ENCODE measurements at regions not wholly inside any gene's neighbourhood (a gene's known extent, or its start where the extent isn't known, plus 50 kb on each side); places are given as distances from the start of the nearest gene placed in this dataset.

- TF ChIP-seq CTCF (IDR thresholded peaks at IDR 0.05; ENCODE audit: unreplicated experiment), result no peak
- DNase-seq (ENCODE audit: low spot score, unreplicated experiment), result no peak
- peaks cover 11% of the 10 kb centered on the region for H3K9me3 Mint-ChIP-seq (ENCODE audit: low read depth)
- peaks cover 6% of the 10 kb centered on the region for H3K36me3 Mint-ChIP-seq (ENCODE audit: insufficient read depth)
- peaks cover 24% of the 10 kb centered on the region for H3K4me1 Mint-ChIP-seq (ENCODE audit: low read depth)
- H3K4me3 Mint-ChIP-seq (ENCODE audit: low read depth), result no peak overlapping the region
- H3K27ac Mint-ChIP-seq, result peak overlapping the region; percentile 78
- H3K27me3 Mint-ChIP-seq, result no peaks in the 10 kb centered on the region
Observed at GRCh38 chr10:31707093-31708039, 221.3 kb downstream of the ARHGAP12 start.

GRCh38 chr10:31706464-31707092 is 222.1 kb downstream of the ARHGAP12 start:
- Mint-ChIP-seq H3K27ac (no peak overlapping the region), H3K9me3 (ENCODE audit: low read depth) (peaks cover 9% of the 10 kb centered on the region), H3K36me3 (ENCODE audit: insufficient read depth) (peaks cover 7% of the 10 kb centered on the region), H3K4me3 (ENCODE audit: low read depth) (no peak overlapping the region), H3K27me3 (no peaks in the 10 kb centered on the region), H3K4me1 (ENCODE audit: low read depth) (peaks cover 24% of the 10 kb centered on the region)
- TF ChIP-seq CTCF (IDR thresholded peaks at IDR 0.05; ENCODE audit: unreplicated experiment), result no peak
- no peak for DNase-seq (ENCODE audit: low spot score, unreplicated experiment)

DNA sequence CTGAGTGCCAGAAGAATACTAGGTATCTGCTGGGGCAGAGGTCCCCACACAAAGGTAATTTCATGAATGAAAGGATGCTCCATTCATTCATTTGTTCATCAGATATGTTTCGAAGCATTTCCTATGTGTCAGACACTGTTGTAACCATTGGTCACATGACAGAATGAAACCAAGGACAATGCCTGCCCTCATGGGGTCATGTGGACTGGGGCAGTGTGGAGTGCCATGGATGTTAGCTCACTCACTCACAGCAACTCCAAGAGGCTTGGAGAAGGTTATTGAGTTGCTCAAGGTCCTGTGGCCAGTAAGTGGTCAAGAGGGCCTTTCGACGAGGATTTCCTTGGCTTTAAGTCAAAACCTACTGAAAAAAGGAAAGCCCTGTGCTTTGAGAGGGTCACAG is 223.5 kb downstream of the ARHGAP12 start:
- no peak for DNase-seq (ENCODE audit: low spot score, unreplicated experiment)
- no peaks in the 10 kb centered on the region for H3K27me3 Mint-ChIP-seq
- H3K27ac Mint-ChIP-seq, result no peak overlapping the region
- no peak overlapping the region for H3K4me3 Mint-ChIP-seq (ENCODE audit: low read depth)
- H3K36me3 Mint-ChIP-seq (ENCODE audit: insufficient read depth), result peaks cover 6% of the 10 kb centered on the region
- peaks cover 24% of the 10 kb centered on the region for H3K4me1 Mint-ChIP-seq (ENCODE audit: low read depth)
- peaks cover 6% of the 10 kb centered on the region for H3K9me3 Mint-ChIP-seq (ENCODE audit: low read depth)
- TF ChIP-seq CTCF (IDR thresholded peaks at IDR 0.05; ENCODE audit: unreplicated experiment), result no peak

- H3K36me3 Mint-ChIP-seq (ENCODE audit: insufficient read depth), result peaks cover 6% of the 10 kb centered on the region
- H3K27ac Mint-ChIP-seq, result no peak overlapping the region
- H3K9me3 Mint-ChIP-seq (ENCODE audit: low read depth), result peaks cover 6% of the 10 kb centered on the region
- H3K4me3 Mint-ChIP-seq (ENCODE audit: low read depth), result no peak overlapping the region
- no peak for TF ChIP-seq CTCF (IDR thresholded peaks at IDR 0.05; ENCODE audit: unreplicated experiment)
- peaks cover 24% of the 10 kb centered on the region for H3K4me1 Mint-ChIP-seq (ENCODE audit: low read depth)
- H3K27me3 Mint-ChIP-seq, result no peaks in the 10 kb centered on the region
- no peak for DNase-seq (ENCODE audit: low spot score, unreplicated experiment)
Observed at GRCh38 chr10:31704195-31704594, 224.4 kb downstream of the ARHGAP12 start.

DNA sequence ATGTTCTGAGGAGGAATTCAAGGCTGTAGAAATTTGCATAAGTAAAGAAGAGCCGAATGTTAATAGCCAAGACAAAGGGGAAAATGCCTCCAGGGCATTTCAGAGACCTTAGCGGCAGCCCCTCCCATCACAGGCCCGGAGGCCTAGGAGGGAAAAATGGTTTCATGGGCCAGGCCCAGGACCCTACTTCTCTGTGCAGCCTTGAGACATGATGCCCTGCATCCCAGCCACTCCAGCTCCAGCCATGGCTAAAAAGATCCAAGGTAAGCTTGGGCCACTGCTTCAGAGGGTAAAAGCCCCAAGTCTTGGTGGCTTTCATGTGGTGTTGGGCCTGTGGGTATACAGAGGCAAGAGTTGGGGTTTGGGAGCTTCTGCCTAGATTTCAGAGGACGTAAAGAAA is 225.7 kb downstream of the ARHGAP12 start:
- peaks cover 6% of the 10 kb centered on the region for H3K9me3 Mint-ChIP-seq (ENCODE audit: low read depth)
- no peaks in the 10 kb centered on the region for H3K27me3 Mint-ChIP-seq
- no peak overlapping the region for H3K27ac Mint-ChIP-seq
- peaks cover 13% of the 10 kb centered on the region for H3K4me1 Mint-ChIP-seq (ENCODE audit: low read depth)
- H3K4me3 Mint-ChIP-seq (ENCODE audit: low read depth), result no peak overlapping the region
- peaks cover 6% of the 10 kb centered on the region for H3K36me3 Mint-ChIP-seq (ENCODE audit: insufficient read depth)
- TF ChIP-seq CTCF (IDR thresholded peaks at IDR 0.05; ENCODE audit: unreplicated experiment), result no peak
- DNase-seq (ENCODE audit: low spot score, unreplicated experiment), result no peak

All from progenitor cell of endocrine pancreas (in vitro differentiated cells).